ENCODE measurements at regions not wholly inside any gene's neighbourhood (a gene's known extent, or its start where the extent isn't known, plus 50 kb on each side); places are given as distances from the start of the nearest gene placed in this dataset.

DNA sequence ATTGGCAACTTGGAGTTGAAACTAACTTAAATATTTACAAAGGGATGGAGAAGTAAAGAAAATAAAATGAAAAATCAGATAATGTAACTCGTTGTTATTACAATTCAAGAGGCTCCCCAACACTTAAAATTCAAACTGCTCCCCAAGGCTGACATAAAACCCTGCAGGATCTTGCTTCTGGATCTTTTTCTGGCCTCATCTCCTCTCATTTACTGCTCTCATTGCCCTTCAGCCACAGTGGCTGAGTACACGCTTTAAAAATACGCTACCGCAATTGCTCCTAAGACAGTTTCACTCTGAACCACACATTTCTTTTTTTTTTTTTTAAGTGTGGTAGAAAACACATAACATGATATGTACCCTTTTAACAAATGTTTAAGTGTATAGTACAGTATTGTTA lies 718.1 kb upstream of the ANO3 start (continued):
- TF ChIP-seq, protein P1, sequence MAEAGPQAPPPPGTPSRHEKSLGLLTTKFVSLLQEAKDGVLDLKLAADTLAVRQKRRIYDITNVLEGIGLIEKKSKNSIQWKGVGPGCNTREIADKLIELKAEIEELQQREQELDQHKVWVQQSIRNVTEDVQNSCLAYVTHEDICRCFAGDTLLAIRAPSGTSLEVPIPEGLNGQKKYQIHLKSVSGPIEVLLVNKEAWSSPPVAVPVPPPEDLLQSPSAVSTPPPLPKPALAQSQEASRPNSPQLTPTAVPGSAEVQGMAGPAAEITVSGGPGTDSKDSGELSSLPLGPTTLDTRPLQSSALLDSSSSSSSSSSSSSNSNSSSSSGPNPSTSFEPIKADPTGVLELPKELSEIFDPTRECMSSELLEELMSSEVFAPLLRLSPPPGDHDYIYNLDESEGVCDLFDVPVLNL (CRISPR knock-in tag; IDR thresholded peaks at IDR 0.05; ENCODE audit: borderline replicate concordance, low read depth), result no peak
- TF ChIP-seq EMX1 (CRISPR knock-in tag; IDR thresholded peaks at IDR 0.05), result no peak
- TF ChIP-seq SOX15 (CRISPR knock-in tag; IDR thresholded peaks at IDR 0.05), result no peak

DNA sequence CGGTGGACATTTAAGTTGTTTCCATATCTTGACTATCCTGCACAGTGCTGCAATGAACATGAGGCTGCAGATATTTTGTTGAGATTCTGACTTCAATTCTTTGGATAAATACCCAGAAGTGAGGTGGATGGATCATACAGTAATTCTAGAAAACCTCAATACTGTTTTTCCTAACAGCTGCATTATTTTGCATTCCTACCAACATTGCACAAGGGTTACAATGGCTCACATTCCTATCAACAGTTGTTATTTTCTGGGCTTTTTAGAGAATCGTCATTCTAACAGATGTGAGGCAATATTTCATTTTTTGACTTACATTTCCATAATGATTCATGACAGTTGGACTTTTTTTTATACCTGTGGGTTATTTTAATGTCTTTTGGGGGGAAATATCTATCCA lies 716.9 kb upstream of the ANO3 start:
- H3K4me1 Mint-ChIP-seq, result peaks cover 16% of the 10 kb centered on the region
- ATAC-seq, result no peak
- H3K4me3 Mint-ChIP-seq, result no peak overlapping the region
- peaks cover 24% of the 10 kb centered on the region for H3K9me3 Mint-ChIP-seq
- H3K27me3 Mint-ChIP-seq (ENCODE audit: low read depth), result peaks cover 7% of the 10 kb centered on the region
- ChIA-PET POLR2A (no interaction called here), CTCF (no interaction called here)
- peaks cover 27% of the 10 kb centered on the region for H3K36me3 Mint-ChIP-seq
- H3K27ac Mint-ChIP-seq, result no peak overlapping the region
- TF ChIP-seq JUN (CRISPR knock-in tag; IDR thresholded peaks at IDR 0.05), result no peak
- TF ChIP-seq SP1 (CRISPR knock-in tag; conservative IDR thresholded peaks at IDR 0.05), result no peak
- TF ChIP-seq, protein P2, sequence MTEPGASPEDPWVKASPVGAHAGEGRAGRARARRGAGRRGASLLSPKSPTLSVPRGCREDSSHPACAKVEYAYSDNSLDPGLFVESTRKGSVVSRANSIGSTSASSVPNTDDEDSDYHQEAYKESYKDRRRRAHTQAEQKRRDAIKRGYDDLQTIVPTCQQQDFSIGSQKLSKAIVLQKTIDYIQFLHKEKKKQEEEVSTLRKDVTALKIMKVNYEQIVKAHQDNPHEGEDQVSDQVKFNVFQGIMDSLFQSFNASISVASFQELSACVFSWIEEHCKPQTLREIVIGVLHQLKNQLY (CRISPR knock-in tag; IDR thresholded peaks at IDR 0.05), result no peak
- no peak for TF ChIP-seq EMX1 (CRISPR knock-in tag; IDR thresholded peaks at IDR 0.05)
- TF ChIP-seq, protein P3, sequence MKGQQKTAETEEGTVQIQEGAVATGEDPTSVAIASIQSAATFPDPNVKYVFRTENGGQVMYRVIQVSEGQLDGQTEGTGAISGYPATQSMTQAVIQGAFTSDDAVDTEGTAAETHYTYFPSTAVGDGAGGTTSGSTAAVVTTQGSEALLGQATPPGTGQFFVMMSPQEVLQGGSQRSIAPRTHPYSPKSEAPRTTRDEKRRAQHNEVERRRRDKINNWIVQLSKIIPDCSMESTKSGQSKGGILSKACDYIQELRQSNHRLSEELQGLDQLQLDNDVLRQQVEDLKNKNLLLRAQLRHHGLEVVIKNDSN (CRISPR knock-in tag; IDR thresholded peaks at IDR 0.05), result no peak
- no peak for TF ChIP-seq FOXJ3 (CRISPR knock-in tag; IDR thresholded peaks at IDR 0.05; ENCODE audit: borderline replicate concordance)
- TF ChIP-seq, protein P4, sequence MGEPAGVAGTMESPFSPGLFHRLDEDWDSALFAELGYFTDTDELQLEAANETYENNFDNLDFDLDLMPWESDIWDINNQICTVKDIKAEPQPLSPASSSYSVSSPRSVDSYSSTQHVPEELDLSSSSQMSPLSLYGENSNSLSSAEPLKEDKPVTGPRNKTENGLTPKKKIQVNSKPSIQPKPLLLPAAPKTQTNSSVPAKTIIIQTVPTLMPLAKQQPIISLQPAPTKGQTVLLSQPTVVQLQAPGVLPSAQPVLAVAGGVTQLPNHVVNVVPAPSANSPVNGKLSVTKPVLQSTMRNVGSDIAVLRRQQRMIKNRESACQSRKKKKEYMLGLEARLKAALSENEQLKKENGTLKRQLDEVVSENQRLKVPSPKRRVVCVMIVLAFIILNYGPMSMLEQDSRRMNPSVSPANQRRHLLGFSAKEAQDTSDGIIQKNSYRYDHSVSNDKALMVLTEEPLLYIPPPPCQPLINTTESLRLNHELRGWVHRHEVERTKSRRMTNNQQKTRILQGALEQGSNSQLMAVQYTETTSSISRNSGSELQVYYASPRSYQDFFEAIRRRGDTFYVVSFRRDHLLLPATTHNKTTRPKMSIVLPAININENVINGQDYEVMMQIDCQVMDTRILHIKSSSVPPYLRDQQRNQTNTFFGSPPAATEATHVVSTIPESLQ (CRISPR knock-in tag; IDR thresholded peaks at IDR 0.05), result no peak
- no peak for TF ChIP-seq IRF2 (CRISPR knock-in tag; IDR thresholded peaks at IDR 0.05; ENCODE audit: borderline replicate concordance, low read depth)
- TF ChIP-seq SOX15 (CRISPR knock-in tag; IDR thresholded peaks at IDR 0.05), result no peak
- TF ChIP-seq, protein P5, sequence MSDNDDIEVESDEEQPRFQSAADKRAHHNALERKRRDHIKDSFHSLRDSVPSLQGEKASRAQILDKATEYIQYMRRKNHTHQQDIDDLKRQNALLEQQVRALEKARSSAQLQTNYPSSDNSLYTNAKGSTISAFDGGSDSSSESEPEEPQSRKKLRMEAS (CRISPR knock-in tag; IDR thresholded peaks at IDR 0.05), result no peak
- TF ChIP-seq ZNF396 (CRISPR knock-in tag; IDR thresholded peaks at IDR 0.05; ENCODE audit: borderline replicate concordance), result no peak
- TF ChIP-seq CREB1 (CRISPR knock-in tag; IDR thresholded peaks at IDR 0.05), result no peak
- no peak for TF ChIP-seq RORB (CRISPR knock-in tag; IDR thresholded peaks at IDR 0.05)
- no peak for TF ChIP-seq HMGA2 (CRISPR knock-in tag; IDR thresholded peaks at IDR 0.05)
- no peak for TF ChIP-seq SMAD4 (CRISPR knock-in tag; IDR thresholded peaks at IDR 0.05)
- TF ChIP-seq ELF4 (CRISPR knock-in tag; IDR thresholded peaks at IDR 0.05; ENCODE audit: low read depth), result no peak
- TF ChIP-seq ZNF423 (CRISPR knock-in tag; IDR thresholded peaks at IDR 0.05), result no peak
- TF ChIP-seq, protein P6, sequence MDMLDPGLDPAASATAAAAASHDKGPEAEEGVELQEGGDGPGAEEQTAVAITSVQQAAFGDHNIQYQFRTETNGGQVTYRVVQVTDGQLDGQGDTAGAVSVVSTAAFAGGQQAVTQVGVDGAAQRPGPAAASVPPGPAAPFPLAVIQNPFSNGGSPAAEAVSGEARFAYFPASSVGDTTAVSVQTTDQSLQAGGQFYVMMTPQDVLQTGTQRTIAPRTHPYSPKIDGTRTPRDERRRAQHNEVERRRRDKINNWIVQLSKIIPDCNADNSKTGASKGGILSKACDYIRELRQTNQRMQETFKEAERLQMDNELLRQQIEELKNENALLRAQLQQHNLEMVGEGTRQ (CRISPR knock-in tag; IDR thresholded peaks at IDR 0.05), result no peak
- TF ChIP-seq, protein P7, sequence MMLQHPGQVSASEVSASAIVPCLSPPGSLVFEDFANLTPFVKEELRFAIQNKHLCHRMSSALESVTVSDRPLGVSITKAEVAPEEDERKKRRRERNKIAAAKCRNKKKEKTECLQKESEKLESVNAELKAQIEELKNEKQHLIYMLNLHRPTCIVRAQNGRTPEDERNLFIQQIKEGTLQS (CRISPR knock-in tag; conservative IDR thresholded peaks at IDR 0.05), result no peak
- DNase-seq (ENCODE audit: low spot score), result no peak
